ENCODE measurements at regions not wholly inside any gene's neighbourhood (a gene's known extent, or its start where the extent isn't known, plus 50 kb on each side); places are given as distances from the start of the nearest gene placed in this dataset.

GRCh38 chr6:15131651-15132061, 114.2 kb upstream of the JARID2 start:
- Mint-ChIP-seq H3K4me1 (peaks cover 4% of the 10 kb centered on the region), H3K27me3 (ENCODE audit: low read depth) (no peaks in the 10 kb centered on the region), H3K27ac (ENCODE audit: unreplicated experiment) (no peak overlapping the region), H3K36me3 (ENCODE audit: low read depth) (no peaks in the 10 kb centered on the region), H3K4me3 (no peak overlapping the region), H3K9me3 (no peaks in the 10 kb centered on the region)
- no peak for TF ChIP-seq CTCF (conservative IDR thresholded peaks at IDR 0.05)
- no peak for DNase-seq (ENCODE audit: low read depth, low spot score)

- H3K27me3 Mint-ChIP-seq (ENCODE audit: low read depth), result no peaks in the 10 kb centered on the region
- no peak for TF ChIP-seq CTCF (conservative IDR thresholded peaks at IDR 0.05)
- DNase-seq (ENCODE audit: low read depth, low spot score), result no peak
- H3K27ac Mint-ChIP-seq (ENCODE audit: unreplicated experiment), result no peak overlapping the region
- H3K9me3 Mint-ChIP-seq, result no peaks in the 10 kb centered on the region
- H3K4me3 Mint-ChIP-seq, result no peak overlapping the region
- H3K36me3 Mint-ChIP-seq (ENCODE audit: low read depth), result no peaks in the 10 kb centered on the region
- peaks cover 4% of the 10 kb centered on the region for H3K4me1 Mint-ChIP-seq
Measured at GRCh38 chr6:15132167-15132566, 113.7 kb upstream of the JARID2 start.

DNA sequence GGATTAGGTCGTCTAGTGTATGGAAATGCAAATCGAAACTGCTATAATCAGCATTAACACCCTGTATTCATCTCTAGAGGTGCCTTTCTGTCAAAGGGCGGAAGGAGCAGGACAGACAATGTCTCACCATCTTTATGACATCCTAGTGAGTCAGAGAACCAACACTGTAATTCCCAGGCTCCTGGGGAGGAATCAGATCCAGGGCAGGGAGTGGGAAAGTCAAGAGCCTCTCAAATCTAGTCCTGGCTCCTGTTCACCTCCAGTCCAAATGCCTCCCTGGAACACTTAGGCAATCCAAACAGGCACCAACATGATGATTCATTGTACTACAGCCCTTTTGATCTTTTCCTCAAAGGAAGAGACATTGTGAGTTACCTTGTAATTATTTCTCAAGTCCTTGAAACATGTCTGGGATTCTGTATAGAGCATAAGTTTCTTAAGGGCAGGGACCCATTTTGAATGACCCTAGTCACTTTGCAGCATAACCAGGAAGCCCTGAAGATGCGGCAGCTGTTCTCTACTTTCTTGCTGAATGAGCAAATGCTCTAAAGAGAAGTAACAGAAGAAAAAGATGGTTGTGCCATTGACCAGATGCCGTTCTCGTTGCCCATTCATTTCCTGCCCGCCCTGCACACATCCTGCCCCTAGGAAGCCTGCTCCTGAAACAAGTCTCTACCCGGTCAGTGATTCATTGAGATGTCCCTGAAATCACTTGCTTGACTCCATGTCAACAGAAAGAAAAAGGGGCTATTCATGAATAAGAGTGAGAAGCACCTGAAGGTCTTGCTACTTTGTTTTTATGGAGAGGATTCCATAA, 112.8 kb upstream of the JARID2 start:
- Mint-ChIP-seq H3K4me1 (peaks cover 4% of the 10 kb centered on the region), H3K27me3 (ENCODE audit: low read depth) (no peaks in the 10 kb centered on the region), H3K4me3 (no peak overlapping the region), H3K9me3 (no peaks in the 10 kb centered on the region), H3K36me3 (ENCODE audit: low read depth) (no peaks in the 10 kb centered on the region), H3K27ac (ENCODE audit: unreplicated experiment) (no peak overlapping the region)
- TF ChIP-seq CTCF (conservative IDR thresholded peaks at IDR 0.05), result no peak
- no peak for DNase-seq (ENCODE audit: low read depth, low spot score)

GRCh38 chr6:15137086-15137485, 108.8 kb upstream of the JARID2 start:
- peaks cover 4% of the 10 kb centered on the region for H3K4me1 Mint-ChIP-seq
- no peak for TF ChIP-seq CTCF (conservative IDR thresholded peaks at IDR 0.05)
- H3K27me3 Mint-ChIP-seq (ENCODE audit: low read depth), result no peaks in the 10 kb centered on the region
- DNase-seq (ENCODE audit: low read depth, low spot score), result no peak
- H3K4me3 Mint-ChIP-seq, result no peak overlapping the region
- no peak overlapping the region for H3K27ac Mint-ChIP-seq (ENCODE audit: unreplicated experiment)
- H3K9me3 Mint-ChIP-seq, result no peaks in the 10 kb centered on the region
- H3K36me3 Mint-ChIP-seq (ENCODE audit: low read depth), result no peaks in the 10 kb centered on the region

GRCh38 chr6:15143086-15143485, 102.8 kb upstream of the JARID2 start:
- H3K9me3 Mint-ChIP-seq, result no peaks in the 10 kb centered on the region
- no peak for DNase-seq (ENCODE audit: low read depth, low spot score)
- no peaks in the 10 kb centered on the region for H3K27me3 Mint-ChIP-seq (ENCODE audit: low read depth)
- H3K4me3 Mint-ChIP-seq, result no peak overlapping the region
- no peaks in the 10 kb centered on the region for H3K36me3 Mint-ChIP-seq (ENCODE audit: low read depth)
- H3K4me1 Mint-ChIP-seq, result peaks cover 4% of the 10 kb centered on the region
- TF ChIP-seq CTCF (conservative IDR thresholded peaks at IDR 0.05), result no peak
- H3K27ac Mint-ChIP-seq (ENCODE audit: unreplicated experiment), result no peak overlapping the region
